Keratinocyte (primary cell): ENCODE measurements at regions not wholly inside any gene's neighbourhood (a gene's known extent, or its start where the extent isn't known, plus 50 kb on each side); places are given as distances from the start of the nearest gene placed in this dataset.

Experiments used
- DNase-seq: peaks from one replicate; pipeline ENCODE4 v3.0.0-alpha.2; 2011; ENCODE audit warnings: low read depth, missing footprints, low spot score
- FAIRE-seq: peaks from 2 replicates; lab custom pipeline; 2011; peaks lifted over from hg19 to GRCh38; lab: Jason Lieb, UNC
- H2AFZ ChIP-seq: 2 replicates; pipeline ENCODE4 v1.6.0; 2012; ENCODE audit warnings: low read length, control low read depth, inconsistent platforms; ENCODE audit not compliant: control insufficient read depth
- H3K27ac ChIP-seq: 2 replicates; pipeline ENCODE4 v1.5.1; 2011; ENCODE audit warnings: low read length; ENCODE audit not compliant: control insufficient read depth, insufficient read depth
- H3K27me3 ChIP-seq: 3 replicates; pipeline ENCODE4 v1.6.0; 2011; ENCODE audit warnings: low read length; ENCODE audit not compliant: control insufficient read depth, insufficient read depth; ENCODE audit errors: extremely low read depth
- H3K36me3 ChIP-seq, 2 experiments: 2 replicates in 1 of 2; 3 replicates in 1 of 2; pipeline ENCODE4 v1.5.1; 2011; ENCODE audit warnings: low read length in 2 of 2, mild to moderate bottlenecking in 1 of 2; ENCODE audit not compliant: control insufficient read depth in 2 of 2, insufficient read depth in 2 of 2; ENCODE audit errors: extremely low read depth in 1 of 2
- H3K4me1 ChIP-seq: 3 replicates; pipeline ENCODE4 v1.5.1; 2011; ENCODE audit warnings: low read length; ENCODE audit not compliant: control insufficient read depth, insufficient read depth; ENCODE audit errors: extremely low read depth
- H3K4me2 ChIP-seq: 3 replicates; pipeline ENCODE4 v1.6.0; 2011; ENCODE audit warnings: low read depth, low read length; ENCODE audit not compliant: control insufficient read depth, insufficient read depth; ENCODE audit errors: extremely low read depth
- H3K4me3 ChIP-seq, 3 experiments: fragments of 200-600 bp in 1 of 3; sonication (generic) in 1 of 3; 2 replicates in 2 of 3; 3 replicates in 1 of 3; pipeline ENCODE4 v1.5.1; 2011 to 2016; ENCODE audit warnings: low read length in 3 of 3, mild to moderate bottlenecking in 3 of 3, control low read depth in 2 of 3, inconsistent platforms in 1 of 3, low read depth in 1 of 3, mixed read lengths in 1 of 3, mixed run types in 1 of 3, moderate library complexity in 1 of 3; ENCODE audit not compliant: control insufficient read depth in 2 of 3, insufficient read depth in 2 of 3; ENCODE audit errors: extremely low read depth in 1 of 3
- H3K79me2 ChIP-seq: 2 replicates; pipeline ENCODE4 v1.6.0; 2012; ENCODE audit warnings: low read length; ENCODE audit not compliant: control insufficient read depth, insufficient read depth
- H3K9ac ChIP-seq: 3 replicates; pipeline ENCODE4 v1.6.0; 2011; ENCODE audit warnings: low read length; ENCODE audit not compliant: control insufficient read depth, insufficient read depth; ENCODE audit errors: extremely low read depth
- H3K9me1 ChIP-seq: 3 replicates; pipeline ENCODE4 v1.6.0; 2011; ENCODE audit warnings: low read length; ENCODE audit not compliant: control insufficient read depth, insufficient read depth; ENCODE audit errors: extremely low read depth
- H3K9me3 ChIP-seq: 2 replicates; pipeline ENCODE4 v1.5.1; 2012; ENCODE audit warnings: low read depth, low read length; ENCODE audit not compliant: control insufficient read depth
- H4K20me1 ChIP-seq: 3 replicates; pipeline ENCODE4 v1.6.0; 2011; ENCODE audit warnings: low read length; ENCODE audit not compliant: control insufficient read depth, insufficient read depth; ENCODE audit errors: extremely low read depth
- CTCF ChIP-seq, 3 experiments: IDR thresholded peaks in 1 of 3; conservative IDR thresholded peaks in 1 of 3; optimal IDR thresholded peaks in 1 of 3; 2 replicates in 2 of 3; 3 replicates in 1 of 3; pipeline versions ENCODE3 to v1.5.1; 2011; ENCODE audit warnings: low read length in 3 of 3, mild to moderate bottlenecking in 3 of 3, moderate library complexity in 2 of 3, control low read depth in 1 of 3, inconsistent platforms in 1 of 3; ENCODE audit not compliant: insufficient read depth in 2 of 3; ENCODE audit errors: extremely low read depth in 1 of 3
- EZH2 ChIP-seq: IDR thresholded peaks from one replicate; pipeline ENCODE4 v1.6.1; 2012; ENCODE audit warnings: inconsistent platforms, mild to moderate bottlenecking, low read length, moderate library complexity
- dilution Hi-C: fragments of 300-500 bp; cut with MboI; formaldehyde crosslinking; loops from one replicate; pipeline ENCODE4 v1.7.0; 2020; ENCODE audit warnings: low sequenced_read_pairs; ENCODE audit not compliant: extremely low pct_ligation_motif_present

- no peak for DNase-seq
- Histone ChIP-seq H3K27ac (no peak overlapping the region), H2AFZ (no peak overlapping the region), H3K4me2 (no peak overlapping the region), H3K9me1 (no peaks in the 10 kb centered on the region), H3K79me2 (no peaks in the 10 kb centered on the region), H3K36me3 (no peaks in the 10 kb centered on the region), H4K20me1 (no peaks in the 10 kb centered on the region), H3K4me3 (no peak overlapping the region), H3K4me1 (no peaks in the 10 kb centered on the region), H3K27me3 (no peaks in the 10 kb centered on the region), H3K9ac (no peak overlapping the region), H3K9me3 (no peaks in the 10 kb centered on the region)
- TF ChIP-seq CTCF (optimal IDR thresholded peaks at IDR 0.05 in 1 of 3, IDR thresholded peaks at IDR 0.05 in 1 of 3, conservative IDR thresholded peaks at IDR 0.05 in 1 of 3; ENCODE audit: extremely low read depth in 1 of 3, insufficient read depth in 2 of 3, low read length in 3 of 3) (no peak), EZH2 (no peak)
- FAIRE-seq = peak; percentile 13
- dilution Hi-C loops = no loop called here
These were observed 475.7 kb downstream of the ENC1 start for GRCh38 chr5:74164725-74165235.

GRCh38 chr5:74162524-74162923 is 478.0 kb downstream of the ENC1 start:
- Histone ChIP-seq H3K4me3 (no peak overlapping the region), H4K20me1 (no peaks in the 10 kb centered on the region), H3K36me3 (no peaks in the 10 kb centered on the region), H3K9me1 (no peaks in the 10 kb centered on the region), H2AFZ (no peak overlapping the region), H3K9me3 (no peaks in the 10 kb centered on the region), H3K9ac (no peak overlapping the region), H3K27me3 (no peaks in the 10 kb centered on the region), H3K27ac (no peak overlapping the region), H3K4me2 (no peak overlapping the region), H3K79me2 (no peaks in the 10 kb centered on the region), H3K4me1 (no peaks in the 10 kb centered on the region)
- dilution Hi-C loops = no loop called here
- no peak for TF ChIP-seq CTCF (optimal IDR thresholded peaks at IDR 0.05 in 1 of 3, IDR thresholded peaks at IDR 0.05 in 1 of 3, conservative IDR thresholded peaks at IDR 0.05 in 1 of 3; ENCODE audit: extremely low read depth in 1 of 3, insufficient read depth in 2 of 3, low read length in 3 of 3)
- no peak for TF ChIP-seq EZH2
- no peak for DNase-seq
- no peak for FAIRE-seq
